HepG2 (cell line): ENCODE measurements at regions not wholly inside any gene's neighbourhood (a gene's known extent, or its start where the extent isn't known, plus 50 kb on each side); places are given as distances from the start of the nearest gene placed in this dataset.

ENCODE experiments used
- ATAC-seq: fragments of 200-7000 bp; cut with Tn5 transposase; 3 replicates; pipeline ENCODE4 v1.9.1; 2020; ENCODE audit warnings: mild to moderate bottlenecking, moderate library complexity
- BruUV-seq: library from RNA; stranded (reverse); fragments of 400-500 nt; replicated peaks from 2 replicates; lab custom pipeline; 2021; lab: Mats Ljungman, UMichigan
- CTCF ChIA-PET: fragments of 300-600 bp; formaldehyde crosslinking; extraction: SDS; loops from one replicate; lab custom pipeline; 2021; ENCODE audit warnings: low total read pairs, inconsistent platforms, low intra/inter-chr PET ratio; lab: Yijun Ruan, JAX
- POLR2A ChIA-PET: fragments of 350-600 bp; sonication (Branson Sonifier 250); formaldehyde crosslinking; loops from one replicate; lab custom pipeline; 2020; ENCODE audit warnings: antibody characterized with exemption, inconsistent platforms; lab: Yijun Ruan, JAX
- DNase-seq: peaks from one replicate; pipeline ENCODE4 v3.0.0-alpha.2; 2015; ENCODE audit warnings: low spot score
- FAIRE-seq: peaks from 3 replicates; lab custom pipeline; 2011; peaks lifted over from hg19 to GRCh38; lab: Jason Lieb, UNC
- H2AFZ ChIP-seq: one replicate; pipeline ENCODE4 v1.6.1; 2011; ENCODE audit warnings: low read length, inconsistent platforms
- H3K27ac ChIP-seq: fragments of 300-600 bp; 3 replicates; pipeline ENCODE4 v1.8.0; 2011; ENCODE audit warnings: mixed run types, mild to moderate bottlenecking, mixed read lengths, low read length, inconsistent platforms; ENCODE audit not compliant: insufficient read depth; ENCODE audit errors: extremely low read length
- H3K27me3 ChIP-seq, 2 experiments: fragments of 200-600 bp in 1 of 2; 2 replicates in 1 of 2; 3 replicates in 1 of 2; pipeline versions ENCODE4 v1.6.0 to v1.8.0; 2011; ENCODE audit warnings: low read length in 2 of 2, mild to moderate bottlenecking in 2 of 2, moderate library complexity in 2 of 2, inconsistent platforms in 1 of 2; ENCODE audit not compliant: insufficient read depth in 2 of 2, control insufficient read depth in 1 of 2
- H3K36me3 ChIP-seq, 2 experiments: fragments of 200-600 bp in 1 of 2; replicated peaks in 1 of 2; 2 replicates in 1 of 2; 3 replicates in 1 of 2; pipeline versions ENCODE4 v1.5.1 to v1.8.0; 2011; ENCODE audit warnings: low read length in 2 of 2, inconsistent platforms in 1 of 2; ENCODE audit not compliant: insufficient read depth in 2 of 2, control insufficient read depth in 1 of 2
- H3K4me1 ChIP-seq: 2 replicates; pipeline ENCODE4 v1.5.1; 2012; ENCODE audit warnings: low read length, inconsistent platforms; ENCODE audit not compliant: insufficient read depth
- H3K4me2 ChIP-seq: 2 replicates; pipeline ENCODE4 v1.6.0; 2011; ENCODE audit warnings: low read depth, low read length, inconsistent platforms
- H3K4me3 ChIP-seq, 3 experiments: fragments of 200-600 bp in 1 of 3; sonication (generic), shearing (Covaris generic) in 1 of 3; replicated peaks in 1 of 3; 2 replicates each; pipeline ENCODE4 v1.5.1; 2011 to 2016; ENCODE audit warnings: low read length in 3 of 3, inconsistent platforms in 2 of 3, low read depth in 2 of 3, mild to moderate bottlenecking in 2 of 3, control low read depth in 1 of 3, mixed read lengths in 1 of 3; ENCODE audit not compliant: insufficient read depth in 1 of 3
- H3K79me2 ChIP-seq: one replicate; pipeline ENCODE4 v1.6.1; 2011; ENCODE audit warnings: low read length, inconsistent platforms; ENCODE audit not compliant: insufficient read depth
- H3K9ac ChIP-seq: 2 replicates; pipeline ENCODE4 v1.6.0; 2011; ENCODE audit warnings: mild to moderate bottlenecking, low read depth, low read length, inconsistent platforms; ENCODE audit not compliant: insufficient read depth
- H3K9me3 ChIP-seq: 2 replicates; pipeline ENCODE4 v1.5.1; 2012; ENCODE audit warnings: mild to moderate bottlenecking, low read length
- H4K20me1 ChIP-seq: 2 replicates; pipeline ENCODE4 v1.6.0; 2011; ENCODE audit warnings: inconsistent platforms, mild to moderate bottlenecking, low read length, moderate library complexity; ENCODE audit not compliant: insufficient read depth
- ATF3 ChIP-seq: sonication (generic); formaldehyde crosslinking; IDR thresholded peaks from 2 replicates; pipeline ENCODE4 v1.4.0; 2020; ENCODE audit warnings: missing genetic modification reagents
- ZNF550 ChIP-seq: sonication (generic); formaldehyde crosslinking; IDR thresholded peaks from 2 replicates; pipeline ENCODE4 v1.4.0; 2020; ENCODE audit warnings: mild to moderate bottlenecking, missing genetic modification reagents, borderline replicate concordance
- WGBS: methylation state at CpG from one replicate; pipeline ENCODE4 v1.1.6; 2017; ENCODE audit warnings: low lambda C conversion rate; 5-methylcytosine and 5-hydroxymethylcytosine counted together
- in situ Hi-C: cut with HindIII; loops from 2 replicates; pipeline ENCODE4 v1.10.0; 2017; ENCODE audit warnings: low pct_unique_long_range_greater_than_20kb; ENCODE audit not compliant: extremely low pct_ligation_motif_present
- intact Hi-C: fragments of 100-400 bp; cut with micrococcal nuclease; formaldehyde crosslinking; loops from one replicate; pipeline ENCODE4 v1.10.0; 2022; ENCODE audit not compliant: unreplicated experiment
- TF ChIP-seq, protein P1 (sequence below): sonication (generic); formaldehyde crosslinking; conservative IDR thresholded peaks from 2 replicates; pipeline ENCODE4 v1.4.0; 2020; ENCODE audit warnings: missing genetic modification reagents
- TF ChIP-seq, protein P2 (sequence below): sonication (generic); formaldehyde crosslinking; IDR thresholded peaks from 2 replicates; pipeline ENCODE4 v1.4.0; 2020; ENCODE audit warnings: missing genetic modification reagents, mild to moderate bottlenecking, borderline replicate concordance

DNA sequence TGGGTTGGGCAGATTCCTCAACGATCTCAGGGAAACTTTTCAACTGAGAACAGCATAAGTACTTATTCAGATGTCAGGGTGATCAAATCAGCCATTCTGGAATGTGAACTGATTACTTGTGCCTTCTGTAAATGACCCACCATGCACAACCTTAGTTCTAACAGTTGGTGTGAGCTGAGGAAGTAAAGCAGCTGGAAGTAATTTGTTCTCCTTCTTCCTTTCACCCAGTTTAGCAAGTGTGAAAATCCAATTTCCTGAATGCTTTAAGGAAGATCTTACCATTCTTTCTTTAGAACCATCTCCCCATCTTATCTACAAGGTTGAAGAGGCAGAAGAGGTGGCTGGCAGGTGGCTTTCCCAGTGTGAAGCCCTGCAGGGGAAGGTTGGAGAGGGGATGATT, 781.6 kb downstream of the ETS1 start:
- Histone ChIP-seq H3K4me2 (no peak overlapping the region), H3K4me3 (no peak overlapping the region), H3K79me2 (no peaks in the 10 kb centered on the region), H2AFZ (no peak overlapping the region), H3K9ac (no peak overlapping the region), H3K27me3 (no peaks in the 10 kb centered on the region; a peak in 1 of 5 replicates), H3K36me3 (no peaks in the 10 kb centered on the region), H3K4me1 (no peaks in the 10 kb centered on the region)
- 0% methylated on average over 1 of the region's 1 CpG for WGBS
- no TSS peak for BruUV-seq
- no peak for DNase-seq
- CTCF ChIA-PET: no interaction called here
- TF ChIP-seq ATF3 (CRISPR knock-in tag) (no peak), ZNF550 (CRISPR knock-in tag) (no peak)
- TF ChIP-seq, protein P1, sequence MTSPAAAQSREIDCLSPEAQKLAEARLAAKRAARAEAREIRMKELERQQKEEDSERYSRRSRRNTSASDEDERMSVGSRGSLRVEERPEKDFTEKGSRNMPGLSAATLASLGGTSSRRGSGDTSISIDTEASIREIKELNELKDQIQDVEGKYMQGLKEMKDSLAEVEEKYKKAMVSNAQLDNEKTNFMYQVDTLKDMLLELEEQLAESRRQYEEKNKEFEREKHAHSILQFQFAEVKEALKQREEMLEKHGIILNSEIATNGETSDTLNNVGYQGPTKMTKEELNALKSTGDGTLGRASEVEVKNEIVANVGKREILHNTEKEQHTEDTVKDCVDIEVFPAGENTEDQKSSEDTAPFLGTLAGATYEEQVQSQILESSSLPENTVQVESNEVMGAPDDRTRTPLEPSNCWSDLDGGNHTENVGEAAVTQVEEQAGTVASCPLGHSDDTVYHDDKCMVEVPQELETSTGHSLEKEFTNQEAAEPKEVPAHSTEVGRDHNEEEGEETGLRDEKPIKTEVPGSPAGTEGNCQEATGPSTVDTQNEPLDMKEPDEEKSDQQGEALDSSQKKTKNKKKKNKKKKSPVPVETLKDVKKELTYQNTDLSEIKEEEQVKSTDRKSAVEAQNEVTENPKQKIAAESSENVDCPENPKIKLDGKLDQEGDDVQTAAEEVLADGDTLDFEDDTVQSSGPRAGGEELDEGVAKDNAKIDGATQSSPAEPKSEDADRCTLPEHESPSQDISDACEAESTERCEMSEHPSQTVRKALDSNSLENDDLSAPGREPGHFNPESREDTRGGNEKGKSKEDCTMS (CRISPR knock-in tag): no peak
- TF ChIP-seq, protein P2, sequence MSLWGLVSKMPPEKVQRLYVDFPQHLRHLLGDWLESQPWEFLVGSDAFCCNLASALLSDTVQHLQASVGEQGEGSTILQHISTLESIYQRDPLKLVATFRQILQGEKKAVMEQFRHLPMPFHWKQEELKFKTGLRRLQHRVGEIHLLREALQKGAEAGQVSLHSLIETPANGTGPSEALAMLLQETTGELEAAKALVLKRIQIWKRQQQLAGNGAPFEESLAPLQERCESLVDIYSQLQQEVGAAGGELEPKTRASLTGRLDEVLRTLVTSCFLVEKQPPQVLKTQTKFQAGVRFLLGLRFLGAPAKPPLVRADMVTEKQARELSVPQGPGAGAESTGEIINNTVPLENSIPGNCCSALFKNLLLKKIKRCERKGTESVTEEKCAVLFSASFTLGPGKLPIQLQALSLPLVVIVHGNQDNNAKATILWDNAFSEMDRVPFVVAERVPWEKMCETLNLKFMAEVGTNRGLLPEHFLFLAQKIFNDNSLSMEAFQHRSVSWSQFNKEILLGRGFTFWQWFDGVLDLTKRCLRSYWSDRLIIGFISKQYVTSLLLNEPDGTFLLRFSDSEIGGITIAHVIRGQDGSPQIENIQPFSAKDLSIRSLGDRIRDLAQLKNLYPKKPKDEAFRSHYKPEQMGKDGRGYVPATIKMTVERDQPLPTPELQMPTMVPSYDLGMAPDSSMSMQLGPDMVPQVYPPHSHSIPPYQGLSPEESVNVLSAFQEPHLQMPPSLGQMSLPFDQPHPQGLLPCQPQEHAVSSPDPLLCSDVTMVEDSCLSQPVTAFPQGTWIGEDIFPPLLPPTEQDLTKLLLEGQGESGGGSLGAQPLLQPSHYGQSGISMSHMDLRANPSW (CRISPR knock-in tag): no peak
- TF ChIP-seq, all 625 proteins: peak for 0
- ATAC-seq (no peak), FAIRE-seq (no peak)
- Histone ChIP-seq H4K20me1 (no peaks in the 10 kb centered on the region), H3K9me3 (peaks cover 50% of the 10 kb centered on the region), H3K27ac (no peak overlapping the region)
- in situ Hi-C loops (no loop called here), intact Hi-C loops (no loop called here)
- POLR2A ChIA-PET: no interaction called here
